ENCODE measurements at regions not wholly inside any gene's neighbourhood (a gene's known extent, or its start where the extent isn't known, plus 50 kb on each side); places are given as distances from the start of the nearest gene placed in this dataset.

GRCh38 chr5:56323505-56323904 is 90.4 kb upstream of the ANKRD55 start:
- no peak for DNase-seq (ENCODE audit: low read depth in 2 of 2)

DNA sequence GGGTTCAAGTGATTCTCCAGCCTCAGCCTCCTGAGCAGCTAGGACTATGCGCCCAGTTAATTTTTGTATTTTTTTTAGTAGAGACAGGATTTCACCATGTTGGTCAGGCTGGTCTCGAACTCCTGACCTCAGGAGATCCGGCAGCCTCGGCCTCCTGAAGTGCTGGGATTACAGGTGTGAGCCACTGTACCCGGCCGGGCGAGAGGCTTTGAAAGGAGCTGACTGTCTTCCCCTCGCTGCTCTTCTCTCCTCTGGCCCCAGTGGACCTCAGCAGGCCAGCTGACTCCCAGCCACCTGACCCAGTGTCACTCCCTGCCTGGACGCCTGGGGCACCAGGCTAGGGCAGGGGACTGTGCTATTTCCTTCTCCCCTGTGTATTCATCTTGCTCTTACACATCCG is 89.5 kb upstream of the ANKRD55 start:
- no peak for DNase-seq (ENCODE audit: low read depth in 2 of 2)

DNA sequence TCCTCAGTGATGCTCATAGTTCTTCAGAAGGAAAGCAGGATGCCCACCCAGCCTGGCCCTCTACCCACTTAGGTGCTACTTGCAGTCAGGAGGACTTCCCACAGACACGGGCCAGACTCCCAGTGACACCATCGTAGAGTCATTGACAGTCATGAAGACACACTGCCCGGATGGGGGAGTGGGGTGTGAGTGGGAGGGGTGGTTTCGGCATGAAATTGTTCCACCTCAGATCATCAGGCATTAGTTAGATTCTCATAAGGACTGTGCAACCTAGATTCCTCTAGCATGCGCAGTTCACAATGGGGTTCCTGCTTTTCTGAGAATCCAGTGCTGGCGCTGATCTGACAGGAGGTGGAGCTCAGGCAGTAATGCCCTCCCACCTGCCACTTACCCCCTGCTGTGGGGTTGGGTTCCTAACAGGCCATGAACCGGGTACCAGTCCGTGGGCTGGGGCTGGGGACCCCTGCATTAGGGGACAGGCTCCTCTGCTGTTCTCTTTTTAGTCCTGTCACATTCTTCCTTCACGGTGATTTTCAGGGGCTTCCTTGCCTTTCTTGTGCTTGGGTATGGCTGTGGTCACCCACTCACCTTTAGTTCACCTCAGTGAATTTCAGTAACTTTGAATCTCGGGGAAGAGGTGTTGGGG is 88.2 kb upstream of the ANKRD55 start:
- DNase-seq (ENCODE audit: low read depth in 2 of 2) = no peak

- no peak for DNase-seq (ENCODE audit: low read depth in 2 of 2)
These were observed 87.6 kb upstream of the ANKRD55 start for GRCh38 chr5:56320686-56321085.

DNA sequence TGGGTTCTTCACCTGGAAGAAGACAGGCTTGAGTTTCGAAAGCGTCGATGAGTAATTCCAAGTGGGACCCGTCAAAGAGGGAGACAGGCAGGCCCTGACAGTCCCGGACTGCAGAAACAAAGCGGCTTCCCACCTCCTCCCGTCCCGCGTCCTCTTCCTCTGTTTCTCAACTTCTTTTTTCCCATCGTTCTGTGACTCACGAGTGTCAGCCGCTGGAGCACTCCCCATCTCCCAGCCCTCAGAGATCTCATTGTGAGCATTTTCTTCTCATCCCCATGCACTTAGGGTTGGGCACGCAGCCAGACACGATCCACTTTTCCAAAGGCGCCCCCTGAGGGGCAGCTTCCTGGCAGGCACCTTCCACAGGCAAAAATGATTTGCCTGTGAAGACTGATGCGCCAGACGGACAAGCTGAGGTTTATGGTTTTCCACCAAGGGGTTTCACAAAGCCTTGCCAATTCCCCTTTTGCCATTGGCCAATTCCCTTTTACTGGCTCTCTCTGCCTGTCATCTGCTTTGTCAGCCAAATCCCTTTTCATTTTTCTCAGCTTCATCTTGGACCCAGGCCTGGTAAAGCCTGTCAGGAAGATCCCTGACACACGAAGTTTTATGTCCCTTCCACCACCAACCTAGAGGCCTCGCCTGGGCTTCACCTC is 86.5 kb upstream of the ANKRD55 start:
- DNase-seq (ENCODE audit: low read depth in 2 of 2) = peak; percentile 28 to 32

- DNase-seq (ENCODE audit: low read depth in 2 of 2) = no peak
These were observed 84.9 kb upstream of the ANKRD55 start for GRCh38 chr5:56317923-56318561.

DNA sequence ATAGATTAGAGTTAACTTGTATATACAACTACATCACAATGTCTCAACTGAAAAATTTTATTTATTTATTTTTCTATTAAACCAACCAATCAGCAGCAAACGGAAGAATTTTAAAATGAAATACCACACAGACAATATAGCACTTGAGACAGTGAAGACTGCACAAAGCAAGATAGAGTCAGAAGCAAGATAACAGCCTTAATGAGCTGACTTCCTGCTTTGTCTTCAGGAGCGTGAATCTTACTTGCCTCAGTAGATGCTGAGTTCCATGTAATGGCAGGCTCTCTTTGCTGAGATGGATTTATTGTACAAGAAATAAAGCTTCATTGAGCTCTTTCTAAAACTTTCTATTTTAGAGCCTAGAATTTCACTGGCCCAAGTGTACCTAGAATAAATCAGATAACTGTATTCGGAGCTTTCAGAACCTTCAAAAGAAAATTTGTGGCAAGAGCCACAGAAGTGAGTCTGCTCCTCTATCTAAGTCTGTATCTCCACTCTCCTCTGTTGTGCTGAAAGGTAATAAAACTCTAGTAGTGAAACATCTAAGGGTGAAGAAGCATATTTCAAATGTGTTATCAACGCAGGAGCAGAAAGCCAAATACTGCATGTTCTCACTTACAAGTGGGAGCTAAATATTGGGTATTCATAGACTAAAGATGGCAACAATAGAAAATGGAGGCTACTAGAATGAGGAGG is 83.3 kb upstream of the ANKRD55 start:
- DNase-seq (ENCODE audit: low read depth in 2 of 2) = no peak

DNA sequence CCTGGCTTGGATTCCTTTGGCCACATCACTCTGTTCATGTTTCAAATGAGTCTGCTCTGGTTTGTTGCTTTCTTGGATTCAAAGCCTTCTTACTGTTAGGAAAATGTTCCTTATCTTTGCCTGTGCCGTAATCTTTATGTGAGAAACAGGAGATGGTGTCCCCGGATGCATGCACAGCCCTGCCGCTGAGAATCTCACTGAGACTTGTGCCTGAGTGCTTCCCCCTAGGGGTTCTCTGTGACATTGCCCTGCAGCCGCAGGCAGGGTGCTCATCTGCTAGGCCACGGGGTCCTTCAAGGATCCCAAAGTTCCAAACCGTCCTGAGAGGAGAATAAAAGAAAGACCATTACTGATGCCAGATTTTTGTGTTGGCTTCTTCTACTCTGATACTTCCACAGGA is 81.4 kb upstream of the ANKRD55 start:
- no peak for DNase-seq (ENCODE audit: low read depth in 2 of 2)

- DNase-seq (ENCODE audit: low read depth in 2 of 2) = no peak
These were observed 80.5 kb upstream of the ANKRD55 start for GRCh38 chr5:56313596-56313995.

DNA sequence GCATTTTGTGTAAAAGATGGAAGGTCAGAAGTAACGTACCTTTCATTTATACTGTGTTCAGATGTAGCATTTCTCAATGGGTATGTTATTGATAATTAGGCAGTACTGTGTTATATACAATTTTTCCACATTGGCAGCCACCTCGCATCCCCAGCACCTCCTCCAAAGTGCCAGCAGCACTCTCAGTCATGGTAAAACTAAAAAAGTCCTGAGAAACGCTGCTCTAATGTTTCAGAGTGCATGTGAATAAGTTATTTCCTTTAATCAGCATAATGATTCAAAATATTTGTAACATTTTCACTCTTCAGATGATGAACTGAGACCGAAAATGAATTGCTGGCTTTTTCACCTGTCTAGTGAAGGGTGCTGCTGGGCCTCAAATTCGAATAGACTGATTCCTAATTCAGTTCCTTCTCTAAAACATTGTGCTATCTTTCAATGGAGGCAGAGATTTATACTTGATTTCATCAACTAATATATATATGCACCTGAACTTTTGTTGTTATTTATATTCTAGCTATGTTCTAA is 79.9 kb upstream of the ANKRD55 start:
- DNase-seq (ENCODE audit: low read depth in 2 of 2) = no peak

GRCh38 chr5:56311306-56311905 is 78.3 kb upstream of the ANKRD55 start:
- no peak for DNase-seq (ENCODE audit: low read depth in 2 of 2)

- DNase-seq (ENCODE audit: low read depth in 2 of 2) = no peak
These were observed 77.6 kb upstream of the ANKRD55 start for GRCh38 chr5:56310711-56311204.

GRCh38 chr5:56309262-56309826 is 76.2 kb upstream of the ANKRD55 start:
- DNase-seq (ENCODE audit: low read depth in 2 of 2) = no peak

DNA sequence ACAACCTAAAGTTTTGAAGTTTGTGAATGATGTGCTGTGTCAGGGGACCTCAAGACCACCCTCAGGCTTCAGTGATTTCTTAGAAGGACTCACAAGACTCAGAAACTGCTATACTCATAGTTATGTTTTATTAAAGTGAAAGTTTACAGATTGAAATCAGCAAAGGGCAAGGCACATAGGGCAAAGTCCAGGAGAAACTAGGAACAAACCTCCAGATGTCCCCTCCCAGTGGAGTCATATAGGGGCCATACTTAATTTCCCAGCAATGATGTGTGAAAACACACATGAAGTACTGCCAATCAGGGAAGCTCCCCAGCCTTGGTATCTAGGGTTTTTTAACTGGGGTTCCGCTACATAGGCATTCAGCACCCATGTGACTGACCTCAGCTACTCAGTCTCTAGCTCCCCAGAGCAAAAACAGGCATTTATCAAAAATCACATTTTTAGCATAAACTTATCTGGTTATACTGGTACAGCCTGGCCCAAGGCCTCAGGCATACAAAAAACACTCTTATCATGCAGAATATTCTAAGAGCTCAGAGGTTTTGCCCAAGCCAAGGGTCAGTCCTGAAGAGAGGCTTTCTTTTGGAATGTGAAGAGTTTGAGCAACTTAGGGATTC is 74.7 kb upstream of the ANKRD55 start:
- no peak for DNase-seq (ENCODE audit: low read depth in 2 of 2)

- DNase-seq (ENCODE audit: low read depth in 2 of 2) = no peak
These were observed 73.5 kb upstream of the ANKRD55 start for GRCh38 chr5:56306433-56307150.

DNA sequence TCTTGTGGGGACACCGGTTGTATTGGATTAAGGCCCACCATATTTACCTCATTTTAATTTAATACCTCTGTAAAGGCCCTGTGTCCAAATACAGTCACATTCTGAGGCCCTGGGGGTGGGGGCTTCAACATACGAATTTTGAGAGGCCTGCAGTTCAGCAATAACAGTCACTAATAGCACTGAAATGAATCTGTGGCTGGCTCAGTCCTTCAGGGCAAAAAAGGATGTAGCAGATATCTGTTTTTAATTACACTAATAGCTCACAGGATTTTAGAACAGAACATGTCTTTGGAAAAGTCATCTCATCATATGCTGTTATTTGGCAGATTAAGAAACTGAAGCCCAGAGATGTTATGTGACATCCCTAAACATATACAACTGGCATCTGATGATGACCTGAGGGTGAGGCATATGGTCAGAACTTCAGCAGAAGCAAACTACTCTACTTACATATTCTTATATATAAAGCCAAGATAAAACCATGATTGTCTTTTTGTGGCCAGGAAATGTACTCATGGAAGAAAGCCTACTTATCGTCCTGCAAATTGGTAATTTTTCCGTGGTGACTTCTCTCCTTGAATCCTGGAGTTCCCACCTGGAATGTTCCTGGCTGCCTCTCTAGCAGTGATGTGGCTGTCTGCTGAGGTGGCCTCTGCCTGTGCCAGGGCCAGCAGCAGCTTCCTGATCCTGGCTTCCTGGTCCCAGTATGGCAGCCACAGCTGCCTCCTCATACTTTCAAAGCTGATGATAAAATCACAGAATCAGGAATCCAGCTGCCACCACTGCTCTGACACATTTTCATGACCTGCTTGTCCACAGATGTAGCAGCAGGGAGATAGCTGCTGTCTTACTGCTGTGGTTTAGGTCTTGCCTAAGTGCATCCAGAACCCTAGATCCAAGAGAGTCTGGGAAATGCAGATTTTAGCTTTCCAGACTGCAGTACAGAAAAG is 72.1 kb upstream of the ANKRD55 start:
- DNase-seq (ENCODE audit: low read depth in 2 of 2) = no peak

DNA sequence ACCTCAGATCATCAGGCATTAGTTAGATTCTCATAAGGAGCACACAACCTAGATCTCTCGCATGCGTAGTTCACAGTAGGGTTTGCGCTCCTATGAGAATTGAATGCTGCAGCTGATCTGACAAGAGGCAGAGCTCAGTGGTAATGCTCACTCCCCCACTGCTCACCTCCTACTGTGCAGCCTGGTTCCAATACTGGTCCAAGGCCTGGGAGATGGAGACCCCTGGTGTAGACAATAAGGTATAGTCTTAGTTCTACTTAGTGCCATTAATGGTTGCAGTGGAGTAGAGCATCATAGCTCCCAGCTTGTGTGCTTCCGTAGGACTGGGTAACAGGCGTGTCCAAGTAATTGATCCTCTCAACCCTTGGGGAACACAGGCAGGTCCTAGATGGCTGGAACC is 70.4 kb upstream of the ANKRD55 start:
- DNase-seq (ENCODE audit: low read depth in 2 of 2) = no peak

- no peak for DNase-seq (ENCODE audit: low read depth in 2 of 2)
These were observed 68.9 kb upstream of the ANKRD55 start for GRCh38 chr5:56302027-56302426.

DNA sequence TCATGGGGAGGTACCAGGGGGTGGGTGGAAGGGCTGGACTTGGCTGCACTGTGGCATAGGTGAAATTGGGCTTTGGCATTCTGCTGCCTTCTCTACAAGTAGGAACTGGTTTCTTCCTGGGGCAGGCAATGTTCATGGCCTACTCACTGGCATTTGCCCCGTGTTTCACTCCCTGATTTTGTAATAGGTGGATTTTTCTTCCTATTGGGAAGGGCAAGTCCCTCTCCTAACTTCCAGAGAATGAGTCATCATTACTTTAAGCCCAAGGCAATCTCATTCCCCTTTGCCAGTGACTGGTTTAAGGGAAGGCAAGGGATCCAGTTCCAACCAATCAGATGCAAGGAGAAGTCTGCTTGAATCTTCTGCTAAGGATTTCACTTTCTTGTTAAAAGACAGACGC is 67.9 kb upstream of the ANKRD55 start:
- no peak for DNase-seq (ENCODE audit: low read depth in 2 of 2)
